K562 (cell line): ENCODE measurements at regions not wholly inside any gene's neighbourhood (a gene's known extent, or its start where the extent isn't known, plus 50 kb on each side); places are given as distances from the start of the nearest gene placed in this dataset.

ENCODE experiments used
- E2F5 ChIP-seq: sonication (generic); formaldehyde crosslinking; IDR thresholded peaks from 2 replicates; pipeline ENCODE4 v1.8.0; 2022; ENCODE audit warnings: mild to moderate bottlenecking, missing genetic modification reagents
- ELF1 ChIP-seq: fragments of 200-800 bp; sonication (Bioruptor generic); IDR thresholded peaks from 2 replicates; pipeline ENCODE4 v1.6.1; 2016; ENCODE audit warnings: missing genetic modification characterization, missing compliant biosample characterization
- ETV6 ChIP-seq, 3 experiments: fragments of 150-350 bp in 1 of 3; sonication (generic) in 1 of 3; formaldehyde crosslinking in 1 of 3; IDR thresholded peaks; 2 replicates each; pipeline versions ENCODE4 v1.6.1 to v1.8.0; 2014 to 2022; ENCODE audit warnings: borderline replicate concordance in 2 of 3, low read depth in 2 of 3, antibody characterized with exemption in 1 of 3, low read length in 1 of 3, mild to moderate bottlenecking in 1 of 3, missing genetic modification reagents in 1 of 3
- ILF3 ChIP-seq: fragments of 450-650 bp; IDR thresholded peaks from 2 replicates; pipeline ENCODE4 v1.6.1; 2018; ENCODE audit warnings: antibody characterized with exemption, mild to moderate bottlenecking, moderate library complexity, borderline replicate concordance
- ILK ChIP-seq: fragments of 450-650 bp; IDR thresholded peaks from 2 replicates; pipeline ENCODE4 v1.6.1; 2016; ENCODE audit warnings: missing genetic modification characterization, low read depth, mild to moderate bottlenecking, missing compliant biosample characterization, moderate library complexity, borderline replicate concordance
- MYC ChIP-seq, 2 experiments: fragments of 250-450 bp in 1 of 2; sonication (Bioruptor Pico) in 1 of 2; IDR thresholded peaks; 2 replicates each; pipeline versions ENCODE4 v1.5.1 to v1.6.1; 2012 to 2021; ENCODE audit warnings: low read depth in 2 of 2, borderline replicate concordance in 1 of 2, improper control_type of control experiment in 1 of 2, low read length in 1 of 2, mild to moderate bottlenecking in 1 of 2, moderate library complexity in 1 of 2
- NR2C2 ChIP-seq, 2 experiments: fragments of 200-800 bp in 1 of 2; sonication (Bioruptor generic) in 1 of 2; sonication (generic) in 1 of 2; formaldehyde crosslinking in 1 of 2; IDR thresholded peaks; 2 replicates each; pipeline versions ENCODE4 v1.6.1 to v1.8.0; 2016 to 2022; ENCODE audit warnings: mild to moderate bottlenecking in 1 of 2, missing compliant biosample characterization in 1 of 2, missing genetic modification characterization in 1 of 2, missing genetic modification reagents in 1 of 2
- NR4A1 ChIP-seq, 2 experiments: fragments of 250-450 bp in 1 of 2; fragments of 450-650 bp in 1 of 2; sonication (Bioruptor Pico) in 1 of 2; IDR thresholded peaks; 2 replicates each; pipeline versions ENCODE4 v1.4.0 to v1.6.1; 2016 to 2020; ENCODE audit warnings: mild to moderate bottlenecking in 2 of 2, missing compliant biosample characterization in 1 of 2, missing genetic modification characterization in 1 of 2, moderate library complexity in 1 of 2
- POU5F1 ChIP-seq: fragments of 150-350 bp; IDR thresholded peaks from 2 replicates; pipeline ENCODE4 v1.6.1; 2014; ENCODE audit warnings: borderline replicate concordance, low read length, low read depth, mild to moderate bottlenecking; ENCODE audit not compliant: partially characterized antibody
- SLC30A9 ChIP-seq: fragments of 250-450 bp; sonication (Bioruptor Pico); IDR thresholded peaks from 2 replicates; pipeline ENCODE4 v1.8.0; 2022; ENCODE audit warnings: mild to moderate bottlenecking, moderate library complexity
- SMAD4 ChIP-seq: fragments of 250-450 bp; sonication (Bioruptor Pico); conservative IDR thresholded peaks from 2 replicates; pipeline ENCODE4 v1.8.0; 2021; ENCODE audit warnings: inconsistent platforms, mild to moderate bottlenecking, moderate library complexity
- TCF7 ChIP-seq: sonication (generic); IDR thresholded peaks from 2 replicates; pipeline ENCODE4 v1.6.1; 2016; ENCODE audit warnings: antibody characterized with exemption, borderline replicate concordance
- ZNF175 ChIP-seq: fragments of 200-800 bp; sonication (Bioruptor generic); IDR thresholded peaks from 2 replicates; pipeline ENCODE4 v1.6.1; 2016; ENCODE audit warnings: low read depth, mild to moderate bottlenecking, missing genetic modification characterization, missing compliant biosample characterization
- ZNF184 ChIP-seq: sonication (generic); formaldehyde crosslinking; IDR thresholded peaks from 2 replicates; pipeline ENCODE4 v1.5.0; 2020; ENCODE audit warnings: missing genetic modification reagents
- ZNF212 ChIP-seq: fragments of 450-650 bp; formaldehyde crosslinking; IDR thresholded peaks from 2 replicates; pipeline ENCODE4 v1.4.0; 2020; ENCODE audit warnings: mild to moderate bottlenecking
- ZNF3 ChIP-seq: fragments of 250-450 bp; sonication (Bioruptor Pico); IDR thresholded peaks from 2 replicates; pipeline ENCODE4 v1.5.0; 2021; ENCODE audit warnings: mild to moderate bottlenecking, moderate library complexity
- TF ChIP-seq, protein P1 (sequence below): sonication (generic); formaldehyde crosslinking; IDR thresholded peaks from 2 replicates; pipeline ENCODE4 v1.8.0; 2023; ENCODE audit warnings: missing genetic modification reagents, mild to moderate bottlenecking, borderline replicate concordance
- TF ChIP-seq, protein P2 (sequence below): sonication (generic); formaldehyde crosslinking; IDR thresholded peaks from 2 replicates; pipeline ENCODE4 v1.8.0; 2022; ENCODE audit warnings: mild to moderate bottlenecking, missing genetic modification reagents

DNA sequence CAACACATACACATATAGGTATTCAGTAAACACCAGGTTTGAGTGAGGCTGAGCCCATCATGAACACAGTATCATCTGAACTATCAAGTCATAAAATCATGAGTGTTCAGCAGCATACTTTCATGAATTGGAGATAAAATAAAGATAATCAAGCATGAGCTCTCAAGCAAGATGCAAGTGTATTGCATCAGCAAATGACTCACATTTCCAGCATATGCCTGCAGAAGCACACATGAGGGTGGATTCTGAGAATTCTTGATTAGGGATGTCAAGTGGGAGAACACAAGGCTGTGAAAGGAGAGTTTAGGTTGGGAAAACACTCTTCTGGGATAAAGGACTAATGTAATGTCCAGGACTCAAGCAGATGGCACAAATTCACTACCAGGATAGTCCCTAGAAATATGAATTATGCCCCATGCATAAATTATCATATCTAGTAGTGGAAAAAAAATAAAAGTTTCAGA is 299.2 kb downstream of the SRGAP2C start (continued):
- TF ChIP-seq, protein P1, sequence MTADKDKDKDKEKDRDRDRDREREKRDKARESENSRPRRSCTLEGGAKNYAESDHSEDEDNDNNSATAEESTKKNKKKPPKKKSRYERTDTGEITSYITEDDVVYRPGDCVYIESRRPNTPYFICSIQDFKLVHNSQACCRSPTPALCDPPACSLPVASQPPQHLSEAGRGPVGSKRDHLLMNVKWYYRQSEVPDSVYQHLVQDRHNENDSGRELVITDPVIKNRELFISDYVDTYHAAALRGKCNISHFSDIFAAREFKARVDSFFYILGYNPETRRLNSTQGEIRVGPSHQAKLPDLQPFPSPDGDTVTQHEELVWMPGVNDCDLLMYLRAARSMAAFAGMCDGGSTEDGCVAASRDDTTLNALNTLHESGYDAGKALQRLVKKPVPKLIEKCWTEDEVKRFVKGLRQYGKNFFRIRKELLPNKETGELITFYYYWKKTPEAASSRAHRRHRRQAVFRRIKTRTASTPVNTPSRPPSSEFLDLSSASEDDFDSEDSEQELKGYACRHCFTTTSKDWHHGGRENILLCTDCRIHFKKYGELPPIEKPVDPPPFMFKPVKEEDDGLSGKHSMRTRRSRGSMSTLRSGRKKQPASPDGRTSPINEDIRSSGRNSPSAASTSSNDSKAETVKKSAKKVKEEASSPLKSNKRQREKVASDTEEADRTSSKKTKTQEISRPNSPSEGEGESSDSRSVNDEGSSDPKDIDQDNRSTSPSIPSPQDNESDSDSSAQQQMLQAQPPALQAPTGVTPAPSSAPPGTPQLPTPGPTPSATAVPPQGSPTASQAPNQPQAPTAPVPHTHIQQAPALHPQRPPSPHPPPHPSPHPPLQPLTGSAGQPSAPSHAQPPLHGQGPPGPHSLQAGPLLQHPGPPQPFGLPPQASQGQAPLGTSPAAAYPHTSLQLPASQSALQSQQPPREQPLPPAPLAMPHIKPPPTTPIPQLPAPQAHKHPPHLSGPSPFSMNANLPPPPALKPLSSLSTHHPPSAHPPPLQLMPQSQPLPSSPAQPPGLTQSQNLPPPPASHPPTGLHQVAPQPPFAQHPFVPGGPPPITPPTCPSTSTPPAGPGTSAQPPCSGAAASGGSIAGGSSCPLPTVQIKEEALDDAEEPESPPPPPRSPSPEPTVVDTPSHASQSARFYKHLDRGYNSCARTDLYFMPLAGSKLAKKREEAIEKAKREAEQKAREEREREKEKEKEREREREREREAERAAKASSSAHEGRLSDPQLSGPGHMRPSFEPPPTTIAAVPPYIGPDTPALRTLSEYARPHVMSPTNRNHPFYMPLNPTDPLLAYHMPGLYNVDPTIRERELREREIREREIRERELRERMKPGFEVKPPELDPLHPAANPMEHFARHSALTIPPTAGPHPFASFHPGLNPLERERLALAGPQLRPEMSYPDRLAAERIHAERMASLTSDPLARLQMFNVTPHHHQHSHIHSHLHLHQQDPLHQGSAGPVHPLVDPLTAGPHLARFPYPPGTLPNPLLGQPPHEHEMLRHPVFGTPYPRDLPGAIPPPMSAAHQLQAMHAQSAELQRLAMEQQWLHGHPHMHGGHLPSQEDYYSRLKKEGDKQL: no peak
- no peak for TF ChIP-seq ZNF184 (CRISPR knock-in tag)
- peak; percentile 92 for TF ChIP-seq MYC (IDR thresholded peaks at IDR 0.05; ENCODE audit: low read depth, low read length)
- peak; percentile 88; the same call in 1 of the 2 replicates for TF ChIP-seq MYC (CRISPR knock-in tag; IDR thresholded peaks at IDR 0.05; ENCODE audit: borderline replicate concordance, low read depth)
- no peak for TF ChIP-seq POU5F1
- no peak for TF ChIP-seq E2F5 (CRISPR knock-in tag)
- no peak for TF ChIP-seq ZNF212 (CRISPR knock-in tag)
- no peak for TF ChIP-seq ZNF3 (CRISPR knock-in tag)
- no peak for TF ChIP-seq ELF1 (tag)
- TF ChIP-seq, protein P2, sequence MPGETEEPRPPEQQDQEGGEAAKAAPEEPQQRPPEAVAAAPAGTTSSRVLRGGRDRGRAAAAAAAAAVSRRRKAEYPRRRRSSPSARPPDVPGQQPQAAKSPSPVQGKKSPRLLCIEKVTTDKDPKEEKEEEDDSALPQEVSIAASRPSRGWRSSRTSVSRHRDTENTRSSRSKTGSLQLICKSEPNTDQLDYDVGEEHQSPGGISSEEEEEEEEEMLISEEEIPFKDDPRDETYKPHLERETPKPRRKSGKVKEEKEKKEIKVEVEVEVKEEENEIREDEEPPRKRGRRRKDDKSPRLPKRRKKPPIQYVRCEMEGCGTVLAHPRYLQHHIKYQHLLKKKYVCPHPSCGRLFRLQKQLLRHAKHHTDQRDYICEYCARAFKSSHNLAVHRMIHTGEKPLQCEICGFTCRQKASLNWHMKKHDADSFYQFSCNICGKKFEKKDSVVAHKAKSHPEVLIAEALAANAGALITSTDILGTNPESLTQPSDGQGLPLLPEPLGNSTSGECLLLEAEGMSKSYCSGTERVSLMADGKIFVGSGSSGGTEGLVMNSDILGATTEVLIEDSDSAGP (CRISPR knock-in tag): no peak
- TF ChIP-seq NR4A1 (CRISPR knock-in tag; IDR thresholded peaks at IDR 0.05): no peak
- TF ChIP-seq NR4A1 (tag; IDR thresholded peaks at IDR 0.05): peak; percentile 52; the same call in 1 of the 2 replicates
- TF ChIP-seq ILK (tag): no peak
- no peak for TF ChIP-seq TCF7
- TF ChIP-seq ILF3: no peak
- no peak for TF ChIP-seq NR2C2 (CRISPR knock-in tag; IDR thresholded peaks at IDR 0.05)
- peak; percentile 59; the same call in 1 of the 2 replicates for TF ChIP-seq NR2C2 (tag; IDR thresholded peaks at IDR 0.05)
- no peak for TF ChIP-seq ETV6 (IDR thresholded peaks at IDR 0.05; ENCODE audit: borderline replicate concordance in 1 of 2, low read depth in 2 of 2, low read length in 1 of 2)
- TF ChIP-seq ETV6 (CRISPR knock-in tag; IDR thresholded peaks at IDR 0.05; ENCODE audit: borderline replicate concordance): no peak
- no peak for TF ChIP-seq SLC30A9 (CRISPR knock-in tag)
- peak; percentile 96 for TF ChIP-seq ZNF175 (CRISPR knock-in tag)
- TF ChIP-seq SMAD4 (CRISPR knock-in tag): no peak
